Bronchial epithelial cell (primary cell): ENCODE measurements at regions not wholly inside any gene's neighbourhood (a gene's known extent, or its start where the extent isn't known, plus 50 kb on each side); places are given as distances from the start of the nearest gene placed in this dataset.

Experiments used
- DNase-seq: peaks from one replicate; pipeline ENCODE4 v3.0.0-alpha.2; 2010; ENCODE audit warnings: low read depth
- FAIRE-seq: peaks from 2 replicates; lab custom pipeline; 2011; peaks lifted over from hg19 to GRCh38; lab: Jason Lieb, UNC
- H3K27me3 ChIP-seq: 2 replicates; pipeline ENCODE4 v1.5.1; 2011; ENCODE audit warnings: low read length; ENCODE audit not compliant: control insufficient read depth, insufficient read depth
- H3K36me3 ChIP-seq: 2 replicates; pipeline ENCODE4 v1.5.1; 2011; ENCODE audit warnings: low read length; ENCODE audit not compliant: control insufficient read depth, insufficient read depth
- H3K4me3 ChIP-seq: 2 replicates; pipeline ENCODE4 v1.5.1; 2011; ENCODE audit warnings: mild to moderate bottlenecking, low read depth, low read length, control low read depth
- TF ChIP-seq, protein P1 (sequence below): IDR thresholded peaks from 2 replicates; pipeline ENCODE4 v1.5.1; 2011; ENCODE audit warnings: mild to moderate bottlenecking, moderate library complexity, low read length, control low read depth, inconsistent platforms; ENCODE audit not compliant: insufficient read depth, severe bottlenecking

DNA sequence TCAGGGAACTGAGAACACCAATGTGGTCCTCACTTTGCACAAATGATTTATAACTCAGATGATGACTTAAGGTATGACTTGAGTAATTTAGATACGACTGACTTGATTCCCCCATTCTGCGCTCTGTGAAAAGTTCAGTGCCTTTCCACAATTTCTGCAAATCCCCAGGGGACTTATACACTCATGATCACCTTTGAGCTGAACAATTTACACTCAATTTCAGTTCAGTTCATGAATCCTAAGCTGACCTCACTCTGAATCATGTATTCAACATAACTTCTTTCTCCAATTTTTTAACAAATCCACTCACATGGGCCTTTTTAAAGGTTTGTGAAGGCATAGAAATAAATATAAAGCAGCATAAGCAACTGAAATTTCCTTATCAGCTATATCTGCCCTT is 274.2 kb downstream of the FAM76B start:
- FAIRE-seq (no peak), DNase-seq (peak; percentile 77)
- TF ChIP-seq, protein P1, sequence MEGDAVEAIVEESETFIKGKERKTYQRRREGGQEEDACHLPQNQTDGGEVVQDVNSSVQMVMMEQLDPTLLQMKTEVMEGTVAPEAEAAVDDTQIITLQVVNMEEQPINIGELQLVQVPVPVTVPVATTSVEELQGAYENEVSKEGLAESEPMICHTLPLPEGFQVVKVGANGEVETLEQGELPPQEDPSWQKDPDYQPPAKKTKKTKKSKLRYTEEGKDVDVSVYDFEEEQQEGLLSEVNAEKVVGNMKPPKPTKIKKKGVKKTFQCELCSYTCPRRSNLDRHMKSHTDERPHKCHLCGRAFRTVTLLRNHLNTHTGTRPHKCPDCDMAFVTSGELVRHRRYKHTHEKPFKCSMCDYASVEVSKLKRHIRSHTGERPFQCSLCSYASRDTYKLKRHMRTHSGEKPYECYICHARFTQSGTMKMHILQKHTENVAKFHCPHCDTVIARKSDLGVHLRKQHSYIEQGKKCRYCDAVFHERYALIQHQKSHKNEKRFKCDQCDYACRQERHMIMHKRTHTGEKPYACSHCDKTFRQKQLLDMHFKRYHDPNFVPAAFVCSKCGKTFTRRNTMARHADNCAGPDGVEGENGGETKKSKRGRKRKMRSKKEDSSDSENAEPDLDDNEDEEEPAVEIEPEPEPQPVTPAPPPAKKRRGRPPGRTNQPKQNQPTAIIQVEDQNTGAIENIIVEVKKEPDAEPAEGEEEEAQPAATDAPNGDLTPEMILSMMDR, result no peak
- no peaks in the 10 kb centered on the region for H3K36me3 ChIP-seq
- H3K4me3 ChIP-seq, result no peak overlapping the region
- H3K27me3 ChIP-seq, result no peaks in the 10 kb centered on the region

DNA sequence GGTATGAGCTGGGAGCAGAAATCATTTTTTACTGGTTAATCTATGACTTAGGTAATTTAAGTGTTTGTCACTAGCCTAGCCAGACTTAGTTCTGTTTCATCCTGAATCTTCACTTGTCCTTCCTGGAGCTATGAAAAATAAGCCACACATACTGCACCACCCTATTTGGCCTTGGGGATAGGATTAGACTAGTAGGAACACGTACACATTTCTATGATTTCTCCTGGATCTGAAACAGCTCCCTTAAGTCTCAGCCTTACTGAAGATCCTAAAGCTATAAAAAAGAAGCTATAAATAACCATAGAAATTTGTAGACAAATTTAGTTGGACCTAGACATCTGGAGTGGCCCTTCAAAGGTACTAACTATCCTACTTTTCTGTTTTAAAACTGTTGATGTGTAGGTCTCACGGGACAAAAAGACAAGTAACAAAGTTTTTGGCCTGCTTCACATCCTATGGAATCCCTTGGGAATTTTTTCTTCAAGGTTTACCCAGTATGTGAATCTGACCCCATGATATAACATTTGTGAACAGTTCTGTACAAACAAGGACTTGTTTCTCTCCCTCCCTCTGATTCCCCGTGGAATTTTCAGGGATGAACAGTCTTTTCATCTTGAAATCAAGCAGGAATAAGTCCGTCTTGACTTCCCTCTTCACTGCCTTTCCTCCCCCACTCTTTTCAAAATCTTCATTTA is 275.0 kb downstream of the FAM76B start:
- Histone ChIP-seq H3K36me3 (no peaks in the 10 kb centered on the region), H3K4me3 (no peak overlapping the region), H3K27me3 (no peaks in the 10 kb centered on the region)
- FAIRE-seq, result no peak
- TF ChIP-seq, protein P1, result no peak
- peak; percentile 91 for DNase-seq

DNA sequence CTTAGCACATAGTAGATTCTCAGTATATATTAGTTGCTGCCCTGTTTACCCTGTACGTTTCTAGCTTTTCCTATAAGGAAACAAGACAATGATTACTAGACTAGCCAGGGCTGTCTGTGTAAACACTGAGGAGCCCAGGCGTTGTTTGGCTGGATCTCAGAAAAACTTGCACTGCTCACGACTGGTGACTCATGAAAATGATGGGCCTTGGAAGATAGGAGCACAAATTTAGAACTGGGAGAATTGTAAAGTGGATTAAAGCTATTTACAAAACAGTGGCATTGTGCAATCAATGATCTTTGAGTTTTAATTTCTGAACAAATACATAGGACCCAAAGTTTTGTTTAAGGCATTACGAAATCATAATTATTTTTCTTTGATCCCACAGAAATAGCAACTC is 276.9 kb downstream of the FAM76B start:
- peak; percentile 95 for DNase-seq
- peak; percentile 50 for FAIRE-seq
- no peaks in the 10 kb centered on the region for H3K27me3 ChIP-seq

DNA sequence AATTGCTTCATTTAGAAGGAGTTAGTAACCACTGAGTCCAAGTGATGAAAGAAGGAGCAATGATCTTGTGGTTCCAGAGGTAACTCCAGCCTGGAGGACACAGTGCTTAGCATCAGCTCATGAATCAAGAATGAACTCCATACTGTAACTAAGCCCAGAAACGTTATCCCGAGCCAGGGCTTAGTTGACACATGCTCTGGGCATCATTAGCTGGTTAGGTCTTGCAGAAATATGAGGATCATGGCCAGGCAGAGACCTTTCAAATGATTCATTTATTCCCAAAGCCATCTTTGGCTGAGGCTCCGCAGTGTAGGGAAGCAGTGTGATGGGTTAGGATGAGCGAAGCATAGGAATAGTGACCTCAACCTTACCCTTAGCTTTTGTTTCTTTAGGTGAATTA is 277.4 kb downstream of the FAM76B start:
- Histone ChIP-seq H3K27me3 (no peaks in the 10 kb centered on the region), H3K36me3 (no peaks in the 10 kb centered on the region), H3K4me3 (no peak overlapping the region)
- DNase-seq, result peak; percentile 99
- TF ChIP-seq, protein P1, result no peak
- peak; percentile 99 for FAIRE-seq

More for the DNA sequence above, 276.9 kb downstream of the FAM76B start:
- Histone ChIP-seq H3K36me3 (no peaks in the 10 kb centered on the region), H3K4me3 (no peak overlapping the region)
- TF ChIP-seq, protein P1, result no peak

DNA sequence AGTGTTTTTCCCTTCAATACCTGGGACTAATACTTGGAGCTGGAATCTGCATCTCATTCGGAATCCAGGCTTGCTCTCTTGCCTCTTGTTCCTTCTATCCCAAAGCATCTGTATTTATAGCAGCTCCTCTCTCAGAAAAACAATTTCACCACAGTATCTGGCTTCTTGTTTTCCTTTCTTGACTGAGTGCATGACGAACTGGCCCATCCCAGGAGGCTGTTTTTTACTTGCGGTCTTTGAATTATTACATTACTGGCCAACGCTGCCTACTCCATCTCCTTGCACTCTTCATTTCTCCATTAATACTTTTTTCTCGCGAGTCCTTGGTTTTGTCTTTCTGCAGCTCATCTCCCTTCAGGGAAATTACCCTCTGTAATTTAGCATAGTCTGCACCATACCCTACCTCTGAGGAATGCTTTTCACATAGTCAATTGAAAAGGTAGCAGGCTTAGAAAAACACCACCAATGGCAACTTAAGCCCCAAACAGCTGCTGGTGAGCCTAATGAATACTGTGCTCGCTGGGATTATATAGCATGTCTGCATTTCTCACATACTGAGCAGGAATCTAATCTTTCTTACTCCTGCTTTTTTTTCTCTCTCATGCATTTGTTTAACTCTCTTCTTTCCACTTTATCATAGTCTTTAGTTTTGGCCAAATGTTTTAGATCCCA is 277.4 kb upstream of the SESN3 start:
- FAIRE-seq (no peak), DNase-seq (no peak)
- TF ChIP-seq, protein P1, result no peak
- Histone ChIP-seq H3K36me3 (no peaks in the 10 kb centered on the region), H3K27me3 (no peaks in the 10 kb centered on the region), H3K4me3 (no peak overlapping the region)
